NCI-H1436 (cell line): ENCODE measurements at regions not wholly inside any gene's neighbourhood (a gene's known extent, or its start where the extent isn't known, plus 50 kb on each side); places are given as distances from the start of the nearest gene placed in this dataset.

Experiments
- DNase-seq: peaks from one replicate; lab custom pipeline; 2025; lab: John Stamatoyannopoulos, UW

DNA sequence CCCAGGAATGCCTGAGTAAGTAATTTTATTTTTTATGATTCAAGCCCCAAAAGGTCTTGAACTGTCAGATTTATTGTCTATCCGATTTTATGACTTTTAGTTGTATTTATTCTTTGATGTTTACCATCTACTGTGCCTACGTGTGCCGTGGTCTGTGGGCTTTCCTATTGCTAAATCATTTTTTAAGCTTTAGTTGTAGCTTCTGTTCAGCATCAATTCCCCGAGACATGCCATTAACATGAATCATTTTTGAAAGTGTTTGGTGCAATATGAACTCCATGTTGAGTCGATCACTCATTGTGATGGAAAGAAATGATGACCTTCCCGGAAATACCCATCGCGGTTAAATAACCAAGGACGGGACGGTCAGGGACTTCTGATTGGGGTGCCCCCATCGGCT is 268.7 kb upstream of the THRB start:
- DNase-seq, result no peak

DNA sequence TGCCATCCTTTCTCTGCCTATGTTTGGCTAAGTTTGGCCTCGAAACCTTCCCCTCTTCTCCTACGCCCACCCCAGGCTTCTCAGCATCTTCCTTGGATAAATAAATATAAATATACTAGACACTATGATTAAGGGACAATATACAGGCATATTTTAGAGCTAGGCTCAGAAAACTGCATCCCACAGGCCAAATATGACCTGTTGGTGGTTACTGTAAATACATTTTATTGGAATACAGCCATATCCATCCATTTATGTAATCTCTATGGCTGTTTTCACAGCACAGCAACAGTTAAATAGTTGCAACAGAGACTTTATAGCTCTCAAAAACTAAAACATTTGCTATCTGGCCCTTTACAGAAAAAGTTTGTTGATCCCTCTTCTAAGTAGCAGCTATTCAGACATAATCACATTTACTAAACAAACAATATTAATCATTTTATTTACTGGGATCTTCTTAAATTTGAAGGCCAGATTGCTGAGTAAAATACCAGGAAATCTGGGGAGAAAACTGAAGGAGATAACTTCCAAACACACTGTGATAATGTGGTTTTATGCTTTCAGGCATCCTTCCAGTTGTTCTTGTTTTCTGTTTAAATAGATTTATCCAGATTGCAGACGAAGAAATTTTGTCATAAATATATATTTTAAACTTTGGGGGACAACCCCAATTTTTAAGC is 269.7 kb upstream of the THRB start:
- no peak for DNase-seq

DNA sequence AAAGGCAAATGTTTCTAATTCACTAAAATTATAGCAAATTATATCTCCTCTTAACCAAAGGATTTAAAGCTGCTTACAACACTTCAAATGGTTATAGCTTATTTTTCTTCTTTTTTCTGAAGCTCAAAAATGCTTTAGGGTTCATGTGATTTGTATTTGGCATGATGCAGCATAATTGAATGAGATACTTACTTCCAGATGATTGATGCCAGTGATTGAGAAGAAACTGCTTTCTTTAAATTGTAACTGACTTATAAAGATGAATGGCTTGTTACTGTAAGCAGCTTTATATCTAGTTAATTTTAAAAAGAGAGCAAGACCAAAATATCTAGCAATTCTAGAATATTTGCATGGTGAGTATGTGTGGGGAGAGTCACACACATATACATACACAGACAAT is 270.7 kb upstream of the THRB start:
- DNase-seq, result no peak

DNA sequence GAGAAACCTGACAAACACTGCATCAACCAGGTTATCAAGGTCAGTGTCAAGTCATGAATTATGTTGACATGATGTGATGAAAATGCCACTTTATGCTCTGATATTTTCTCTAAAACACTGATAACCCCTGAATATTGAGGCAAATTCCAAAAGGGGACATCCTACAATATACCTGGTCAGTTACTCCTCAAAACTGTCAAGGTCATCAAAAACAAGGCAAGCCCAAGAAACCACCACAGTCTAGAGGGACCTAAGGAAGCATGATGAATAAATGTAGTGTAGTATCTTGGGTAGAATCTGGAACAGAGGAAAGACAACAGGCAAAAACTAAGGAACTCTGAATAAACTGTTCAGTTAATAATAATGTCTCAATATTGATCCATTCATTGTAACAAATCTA is 275.3 kb upstream of the THRB start:
- DNase-seq, result no peak

DNA sequence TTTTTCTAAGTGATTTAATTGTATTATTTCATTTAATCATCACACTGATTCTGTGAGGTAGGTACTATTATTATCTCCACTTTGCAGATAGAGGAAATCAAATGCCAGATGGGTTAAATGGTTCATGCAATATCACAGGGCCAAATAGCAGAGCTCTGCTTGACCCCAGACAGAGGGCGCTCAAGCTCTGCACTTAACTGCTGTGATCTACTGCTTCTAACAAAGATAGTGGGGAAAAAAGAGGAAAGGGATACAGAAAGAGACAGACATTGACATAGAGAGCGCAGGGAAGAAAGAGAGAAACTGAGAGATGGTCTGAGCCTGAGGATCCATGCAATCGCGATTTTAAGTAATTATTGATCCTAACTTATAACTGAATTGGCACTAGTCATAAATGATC is 279.1 kb upstream of the THRB start:
- DNase-seq, result peak; percentile 63

DNA sequence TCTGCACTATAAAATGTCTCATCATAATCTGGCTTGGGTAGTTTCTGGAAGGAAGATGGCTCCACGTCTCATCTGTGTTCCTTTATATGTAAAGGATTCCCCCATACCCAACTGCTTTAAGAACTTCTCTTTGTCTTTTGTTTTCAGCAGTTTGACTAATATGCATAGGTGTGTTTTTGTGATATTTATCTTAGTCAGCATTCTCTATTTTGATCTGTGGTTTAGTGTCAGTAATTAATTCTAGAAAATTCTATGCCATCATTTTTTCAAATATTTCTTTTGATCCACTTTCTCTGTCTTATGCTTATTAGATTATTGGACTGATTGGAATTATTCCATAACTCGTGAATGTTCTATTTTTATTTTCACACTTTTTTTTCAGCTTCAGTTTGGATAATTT is 286.3 kb upstream of the THRB start:
- no peak for DNase-seq

DNA sequence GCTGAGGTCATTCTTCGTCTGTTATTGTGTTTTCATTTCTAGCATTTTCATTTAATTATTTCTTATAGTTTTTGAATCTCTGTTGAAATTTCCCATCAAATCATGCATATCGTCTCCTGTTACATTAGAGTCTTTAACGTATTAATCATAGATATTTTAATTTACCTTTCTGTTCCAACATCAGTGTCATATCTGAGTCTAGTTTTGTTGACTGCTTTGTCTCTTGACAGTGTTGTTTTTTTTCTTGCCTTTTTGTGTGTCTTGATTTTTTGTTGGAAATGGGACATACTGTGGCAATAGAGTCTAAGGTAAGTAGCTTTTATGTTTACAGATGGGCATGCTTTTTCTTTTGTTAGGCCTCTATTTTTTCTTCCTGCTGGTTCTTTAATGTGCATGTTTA is 286.8 kb upstream of the THRB start:
- no peak for DNase-seq

DNA sequence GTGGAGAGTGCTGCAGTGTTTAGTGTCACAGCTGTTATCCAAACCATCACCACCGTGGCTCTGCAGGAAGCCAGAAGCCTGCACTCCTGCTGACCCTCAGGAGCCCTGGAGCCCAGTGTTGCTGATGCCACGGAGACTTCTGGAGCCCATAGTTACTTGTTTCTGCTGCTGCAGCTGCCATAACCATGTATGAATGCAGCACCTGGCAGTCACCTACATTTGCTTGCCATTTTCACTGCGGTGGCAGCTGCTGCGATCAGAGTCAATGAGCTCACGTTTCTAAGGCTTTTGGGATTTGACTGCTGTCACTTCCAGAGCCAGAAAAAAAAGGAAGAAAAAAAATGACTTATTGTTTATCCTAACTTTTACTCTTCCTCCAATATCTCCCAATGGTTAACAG is 299.2 kb upstream of the THRB start:
- no peak for DNase-seq

DNA sequence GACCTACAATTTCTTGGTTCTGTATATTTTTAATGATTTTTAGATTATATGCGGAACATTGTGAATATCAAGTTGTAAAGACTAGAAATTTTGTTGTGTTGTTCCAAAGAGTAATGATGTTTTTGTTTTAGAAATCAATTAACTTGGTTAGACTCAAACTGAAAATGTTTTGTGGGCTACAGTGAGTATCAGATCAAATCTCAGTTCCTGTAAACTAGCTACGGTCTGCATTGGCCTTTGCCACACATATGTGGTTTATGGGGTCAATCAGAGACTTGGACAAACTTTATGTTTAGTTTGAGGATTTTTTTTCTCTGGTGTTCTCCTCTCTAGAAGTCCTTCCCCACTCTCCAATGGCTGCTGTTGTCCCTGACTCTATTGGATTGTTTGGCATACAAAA is 308.0 kb upstream of the THRB start:
- DNase-seq, result no peak

DNA sequence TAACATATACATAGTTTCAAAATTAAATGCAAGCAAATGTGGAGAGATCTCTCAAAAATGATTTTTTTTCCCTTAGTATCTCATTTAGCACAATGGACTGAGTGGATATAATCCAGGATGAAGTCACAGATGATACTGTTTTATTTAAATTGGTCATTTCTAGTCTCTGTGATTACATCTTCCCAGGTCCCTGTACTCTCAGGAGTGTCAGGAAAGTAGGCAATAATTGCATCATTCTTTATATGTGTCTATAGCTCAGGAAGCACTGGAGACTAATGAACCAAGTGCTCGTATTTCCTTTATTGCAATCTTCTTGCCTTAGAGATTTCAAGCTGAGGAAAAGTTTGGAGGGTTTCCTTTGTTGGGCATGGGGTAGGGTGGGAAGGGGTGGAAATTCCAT is 309.4 kb upstream of the THRB start:
- DNase-seq, result no peak

DNA sequence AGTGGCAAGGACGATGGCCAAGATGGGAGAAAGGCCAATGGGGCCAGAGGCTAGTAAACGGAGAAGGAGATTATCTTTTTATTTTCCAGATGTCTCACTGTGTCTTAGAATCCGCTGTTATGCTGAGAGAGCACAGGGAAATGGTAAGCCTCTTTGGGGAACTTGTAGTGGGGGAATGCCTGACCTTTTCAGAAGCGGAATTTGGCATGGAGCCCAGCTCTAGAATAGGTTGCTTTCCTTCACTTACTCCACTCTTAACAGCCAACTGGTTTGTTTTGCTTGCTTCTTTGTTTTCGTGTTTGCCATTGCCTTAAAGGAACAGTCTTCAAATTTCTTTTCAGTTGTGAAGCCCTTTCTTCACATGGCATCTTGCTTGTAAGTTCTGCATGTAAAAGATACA is 316.2 kb upstream of the THRB start:
- no peak for DNase-seq

DNA sequence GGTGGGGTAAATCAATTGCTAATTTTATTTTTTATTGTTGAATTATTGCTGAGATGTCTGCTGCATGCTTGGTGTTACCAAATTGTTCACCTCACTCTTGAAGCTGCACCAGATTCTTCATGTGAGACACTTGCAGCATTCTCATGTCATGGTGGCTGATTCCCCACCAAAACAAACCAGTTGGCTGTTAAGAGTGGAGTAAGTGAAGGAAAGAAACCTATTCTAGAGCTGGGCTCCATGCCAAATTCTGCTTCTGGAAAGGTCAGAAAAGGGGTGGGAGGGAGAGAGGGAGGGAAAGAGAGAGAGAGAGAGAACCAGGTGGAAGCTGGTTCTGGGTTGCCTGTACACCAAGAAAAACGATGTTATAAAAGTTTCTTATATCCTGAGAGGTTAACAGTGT is 317.5 kb upstream of the THRB start:
- DNase-seq, result no peak

DNA sequence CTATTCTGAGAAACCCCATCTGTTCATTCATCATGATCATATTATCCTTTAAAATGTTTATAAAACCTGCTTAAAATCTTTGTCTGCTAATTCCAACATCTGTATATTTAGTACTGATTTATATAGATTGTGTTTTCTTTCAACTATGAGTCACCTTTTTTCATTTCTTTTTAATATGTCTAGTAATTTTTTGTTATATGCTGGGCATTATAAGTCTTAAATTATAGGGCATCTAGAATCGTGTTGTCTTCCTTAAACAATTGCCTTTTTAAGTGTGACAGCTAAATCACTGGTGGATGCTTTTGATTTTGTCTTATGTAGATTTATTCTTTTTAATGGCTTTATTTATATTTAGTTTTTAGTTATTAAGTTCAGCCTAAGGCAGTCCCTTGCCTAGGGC is 323.4 kb upstream of the THRB start:
- no peak for DNase-seq

DNA sequence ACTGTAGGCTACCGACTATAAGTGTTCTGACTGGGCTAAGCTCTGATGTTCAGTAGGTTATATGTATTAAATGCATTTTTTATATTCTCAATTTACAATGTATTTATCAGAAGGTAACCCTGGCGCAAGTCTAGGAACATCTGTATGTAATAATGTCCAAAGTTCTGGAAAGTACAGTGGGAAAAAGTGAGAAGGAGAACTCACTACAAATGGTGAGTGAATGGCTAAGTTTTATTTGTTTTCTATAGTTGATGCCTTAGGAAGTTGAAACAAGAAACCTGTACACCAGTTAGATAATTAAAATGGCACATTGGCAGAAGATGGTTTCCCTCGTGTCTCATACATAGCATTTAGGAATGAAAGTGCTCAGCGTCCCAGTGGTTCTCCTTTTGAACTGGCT is 333.4 kb upstream of the THRB start:
- no peak for DNase-seq

DNA sequence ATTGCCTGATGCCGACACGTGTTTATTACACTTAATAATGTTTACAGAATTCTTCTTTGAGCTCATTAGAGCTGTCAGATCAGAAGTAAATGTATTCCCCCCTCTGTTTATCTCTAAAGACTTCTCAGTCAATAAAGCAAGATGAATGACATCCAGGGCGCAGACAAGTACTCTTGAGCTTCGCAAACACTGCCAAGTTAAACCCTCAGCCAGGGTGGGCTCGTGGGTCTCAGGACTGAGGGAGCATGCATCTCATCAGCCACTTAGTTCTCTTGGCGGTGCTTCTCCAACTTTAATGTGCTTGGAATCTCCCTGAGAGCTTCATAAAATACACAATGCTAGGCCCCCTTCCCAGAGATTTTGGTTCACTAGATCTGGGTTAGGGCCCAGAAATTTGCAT is 333.9 kb upstream of the THRB start:
- no peak for DNase-seq

DNA sequence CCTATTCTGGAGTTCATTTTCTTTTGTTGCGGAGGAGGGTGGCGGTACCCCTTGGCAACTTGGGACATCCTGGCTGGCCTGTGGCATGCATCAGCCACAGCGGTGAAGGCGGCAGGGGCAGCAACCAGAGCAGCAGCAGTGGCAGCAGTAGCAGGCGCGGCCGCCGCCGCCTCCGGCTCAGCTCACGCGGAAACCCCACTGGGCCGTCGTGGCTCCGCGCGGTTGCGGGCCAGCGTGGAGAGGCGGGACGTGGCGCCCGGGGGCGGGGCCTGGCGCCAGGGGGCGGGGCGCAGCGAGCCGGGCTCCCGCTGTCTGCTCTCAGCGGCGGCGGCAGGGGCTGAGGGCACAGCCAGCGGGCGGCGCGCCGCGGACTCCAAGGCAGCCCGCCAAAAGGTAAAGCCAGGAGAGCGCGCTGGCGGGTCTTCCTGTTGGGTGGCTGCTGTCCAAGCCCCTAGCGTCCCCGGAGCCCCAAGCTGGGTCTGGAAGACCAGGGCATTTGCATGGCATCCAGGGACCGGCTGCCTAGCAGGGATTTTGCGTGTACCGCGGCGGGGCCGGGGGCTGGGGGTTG is 334.4 kb upstream of the THRB start:
- peak; percentile 47 for DNase-seq

DNA sequence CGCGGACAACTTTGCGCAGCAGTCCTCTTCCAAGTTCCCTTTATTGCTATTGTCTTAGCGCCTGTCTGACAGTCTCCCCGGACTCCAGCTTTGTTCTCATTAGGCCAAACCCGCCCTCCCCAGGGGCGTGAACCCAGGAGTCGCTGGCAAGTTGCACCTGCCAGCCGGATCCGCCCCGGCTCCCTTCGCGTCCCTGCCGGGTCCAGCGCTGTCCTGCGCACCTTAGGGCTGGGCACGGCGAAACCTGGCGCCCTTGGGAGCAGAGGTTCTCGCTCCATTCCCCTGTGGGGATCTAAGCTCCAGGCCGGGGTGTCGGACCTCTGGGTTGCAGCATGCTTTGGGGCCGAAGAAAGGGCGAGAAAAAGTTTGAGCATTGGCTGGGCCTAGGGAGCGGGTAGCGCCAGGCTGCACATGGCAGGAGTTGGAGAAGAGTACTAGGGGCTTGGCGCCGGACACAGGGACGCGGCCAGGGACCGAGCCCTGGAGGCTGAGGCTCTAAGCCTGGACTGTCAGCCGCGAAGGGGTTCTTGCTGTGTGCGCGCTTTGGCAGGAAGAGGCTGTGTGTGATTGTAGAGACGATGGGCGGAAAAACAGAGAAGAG is 335.1 kb upstream of the THRB start:
- no peak for DNase-seq

DNA sequence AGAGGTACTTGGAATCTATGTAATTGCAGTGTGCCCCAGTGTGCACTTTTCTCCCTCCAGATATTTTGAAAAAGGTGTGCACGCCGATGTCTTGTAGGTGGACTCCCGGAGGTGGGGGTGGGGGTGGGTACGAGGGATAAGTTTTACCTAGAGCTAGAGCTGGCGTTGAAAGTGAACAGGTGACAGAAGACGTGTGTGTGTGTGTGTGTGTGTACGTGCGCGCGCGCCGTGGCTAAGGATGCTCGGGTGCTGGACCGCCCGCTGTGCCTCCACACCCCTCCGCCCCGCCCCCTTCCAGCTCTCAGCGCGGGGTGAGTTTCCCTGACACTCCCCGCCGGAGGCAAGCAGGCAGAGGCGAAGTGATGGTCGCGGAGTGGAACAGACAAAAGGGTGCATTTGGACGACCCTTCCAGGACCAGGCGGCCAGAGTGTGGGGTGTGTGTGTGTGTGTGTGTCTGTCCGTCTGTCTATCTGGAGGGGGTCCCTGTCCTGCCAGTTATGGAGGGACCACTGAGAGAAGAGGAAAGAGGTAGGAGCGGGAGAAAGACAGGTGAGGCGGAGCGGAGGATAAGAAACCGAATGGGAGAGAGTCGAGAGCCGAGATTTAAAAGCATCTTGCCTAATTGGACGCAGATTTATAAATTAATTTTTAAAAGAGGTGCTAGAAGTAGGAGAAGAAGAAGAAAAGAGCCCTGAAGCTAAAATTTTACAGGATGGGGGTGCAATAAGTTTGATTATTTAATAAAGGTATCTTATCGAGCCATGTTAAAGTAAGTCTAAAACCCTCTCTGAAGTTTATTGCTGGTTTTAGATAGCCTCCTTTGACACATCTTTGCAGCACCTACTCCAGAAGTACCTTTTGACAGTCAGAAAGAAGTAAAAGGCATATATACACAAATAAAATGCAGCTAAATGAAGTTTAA is 335.8 kb upstream of the THRB start:
- no peak for DNase-seq

DNA sequence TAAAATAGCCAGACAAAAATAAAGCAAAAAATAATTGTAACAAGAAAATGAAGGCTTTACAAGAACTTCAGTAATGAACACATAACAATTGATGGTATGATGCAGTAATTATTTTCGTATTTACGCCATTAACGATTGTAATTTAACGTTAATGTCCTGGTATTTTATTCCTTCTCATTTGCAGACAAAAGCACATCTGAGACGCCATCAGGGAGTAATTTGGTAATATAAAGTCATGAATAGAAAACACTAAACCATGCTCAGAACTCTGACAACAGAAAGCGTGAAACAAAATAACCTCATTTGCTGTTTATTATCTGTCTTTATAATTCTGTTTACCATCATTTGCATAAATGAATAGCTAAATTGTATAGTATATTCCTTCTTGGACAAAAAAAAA is 336.6 kb upstream of the THRB start:
- DNase-seq, result no peak

DNA sequence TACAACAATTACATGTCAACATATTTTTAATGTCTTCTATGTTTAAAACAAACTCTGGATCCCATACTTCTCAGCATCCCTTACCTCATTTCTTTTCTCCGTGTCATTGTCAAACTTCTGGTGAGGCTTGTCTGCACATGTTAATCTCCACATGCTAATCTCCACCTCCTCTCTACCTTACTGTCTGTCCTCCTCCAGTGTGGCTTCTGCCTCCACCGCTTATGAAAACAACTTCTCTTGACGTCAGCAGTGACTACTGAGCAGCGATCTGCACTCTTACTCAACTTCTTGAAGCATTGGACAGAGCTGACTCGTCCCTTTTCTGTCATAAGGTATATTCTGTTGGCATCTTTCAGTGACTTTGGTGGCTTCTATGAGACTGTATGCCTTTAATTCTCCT is 338.2 kb upstream of the THRB start:
- DNase-seq, result no peak

DNA sequence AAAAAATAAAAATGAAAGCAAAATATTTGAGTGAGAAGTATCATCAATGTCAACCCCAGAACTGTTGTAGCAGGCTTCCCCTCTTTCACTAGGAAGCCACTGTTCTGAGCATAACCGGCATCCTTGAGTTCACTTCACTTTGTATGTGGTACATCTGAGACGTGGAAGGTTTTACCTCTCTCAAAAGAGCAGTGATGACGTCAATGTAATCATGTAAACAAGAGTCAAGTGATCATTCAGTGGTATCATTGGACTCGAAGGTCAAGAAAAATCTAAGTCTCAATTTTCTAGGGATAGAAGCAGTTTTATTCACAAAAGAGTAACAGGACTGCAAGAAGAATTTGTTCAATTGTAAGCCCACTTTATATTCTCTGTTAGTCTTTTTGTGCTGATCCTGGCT is 339.8 kb upstream of the THRB start:
- no peak for DNase-seq

DNA sequence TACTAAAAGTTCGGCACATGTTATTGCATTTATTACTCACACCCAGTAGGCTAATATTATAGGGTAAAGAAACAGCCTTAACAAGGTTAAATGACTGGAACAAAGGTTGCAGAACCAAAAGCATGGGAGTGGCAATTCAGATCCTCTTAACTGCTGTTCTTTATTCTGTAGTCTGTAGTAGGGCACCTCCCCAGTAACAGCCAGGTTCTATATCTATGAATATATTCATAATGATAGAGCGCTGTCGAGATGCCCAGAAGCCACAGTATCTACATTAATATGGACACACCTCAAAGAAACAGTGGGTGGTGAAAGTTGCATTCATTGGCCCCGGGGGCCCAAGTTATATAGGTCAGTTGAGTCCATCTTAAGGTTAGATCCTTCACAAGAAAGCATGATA is 340.9 kb upstream of the THRB start:
- no peak for DNase-seq

DNA sequence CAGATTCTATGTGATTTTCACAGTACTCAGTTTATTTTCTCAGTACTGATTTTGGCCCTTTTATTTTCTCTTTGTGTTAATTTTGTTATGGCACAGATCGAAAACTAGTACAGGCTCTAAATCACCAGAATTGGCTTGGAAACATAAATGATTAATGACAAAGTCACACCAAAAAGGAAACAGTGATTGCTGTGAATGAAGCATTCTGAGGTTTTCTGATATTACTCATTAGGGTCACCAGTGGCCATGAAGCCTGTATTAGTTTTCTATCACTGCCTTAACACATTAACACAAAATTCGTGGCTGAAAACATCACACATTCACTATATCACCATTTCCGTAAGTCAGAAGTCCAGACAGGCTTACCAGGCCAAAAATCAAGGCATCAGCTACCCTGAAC is 343.0 kb upstream of the THRB start:
- DNase-seq, result no peak
